Endodermal cell (in vitro differentiated cells): ENCODE measurements at regions not wholly inside any gene's neighbourhood (a gene's known extent, or its start where the extent isn't known, plus 50 kb on each side); places are given as distances from the start of the nearest gene placed in this dataset.

ENCODE experiments used
- DNase-seq: peaks from one replicate; pipeline ENCODE4 v3.0.0-alpha.2; 2017
- H3K27ac ChIP-seq: 2 replicates; pipeline ENCODE4 v1.5.1; 2013; ENCODE audit warnings: mild to moderate bottlenecking, low read depth, low read length, moderate library complexity
- H3K27me3 ChIP-seq: 2 replicates; pipeline ENCODE4 v1.6.1; 2013; ENCODE audit warnings: mild to moderate bottlenecking, low read length, moderate library complexity; ENCODE audit not compliant: insufficient read depth, control insufficient read depth, poor library complexity, severe bottlenecking
- H3K36me3 ChIP-seq: 2 replicates; pipeline ENCODE4 v1.7.0; 2013; ENCODE audit warnings: mild to moderate bottlenecking, low read length, moderate library complexity; ENCODE audit not compliant: control insufficient read depth, insufficient read depth
- H3K4me1 ChIP-seq: one replicate; pipeline ENCODE4 v1.7.0; 2013; ENCODE audit warnings: low read length; ENCODE audit not compliant: control insufficient read depth, insufficient read depth
- H3K4me3 ChIP-seq: 2 replicates; pipeline ENCODE4 v1.5.1; 2013; ENCODE audit warnings: mild to moderate bottlenecking, low read length, moderate library complexity
- H3K9ac ChIP-seq: 2 replicates; pipeline ENCODE4 v1.6.1; 2013; ENCODE audit warnings: mild to moderate bottlenecking, low read length, moderate library complexity; ENCODE audit not compliant: poor library complexity, severe bottlenecking; ENCODE audit errors: extremely low read depth
- H3K9me3 ChIP-seq: 2 replicates; pipeline ENCODE4 v1.6.1; 2013; ENCODE audit warnings: mild to moderate bottlenecking, low read length, moderate library complexity; ENCODE audit not compliant: control insufficient read depth
- H3K27ac Mint-ChIP-seq: 2 replicates; pipeline ENCODE4 v1.8.0; 2020; ENCODE audit warnings: mixed read lengths
- H3K27me3 Mint-ChIP-seq: 2 replicates; pipeline ENCODE4 v1.8.0; 2021; ENCODE audit warnings: mild to moderate bottlenecking, mixed read lengths; ENCODE audit not compliant: insufficient read depth
- H3K36me3 Mint-ChIP-seq: 2 replicates; pipeline ENCODE4 v1.8.0; 2020; ENCODE audit warnings: low read depth, mixed read lengths
- H3K4me1 Mint-ChIP-seq: 2 replicates; pipeline ENCODE4 v1.8.0; 2020; ENCODE audit warnings: mixed read lengths
- H3K4me3 Mint-ChIP-seq: 2 replicates; pipeline ENCODE4 v1.8.0; 2020; ENCODE audit warnings: mild to moderate bottlenecking, moderate library complexity, mixed read lengths
- H3K9me3 Mint-ChIP-seq: 2 replicates; pipeline ENCODE4 v1.8.0; 2020; ENCODE audit warnings: mild to moderate bottlenecking, mixed read lengths
- WGBS, 2 experiments: methylation state at CpG; one replicate each; pipeline versions ENCODE4 v1.1.5 to v1.1.7; 2013; ENCODE audit warnings: missing lambda C conversion rate in 2 of 2, mixed read lengths in 1 of 2; ENCODE audit not compliant: insufficient coverage in 1 of 2, insufficient read length in 1 of 2; 5-methylcytosine and 5-hydroxymethylcytosine counted together
- TF ChIP-seq, protein P1 (sequence below): fragments of 200-600 bp; sonication (generic); conservative IDR thresholded peaks from 2 replicates; pipeline ENCODE4 v1.5.0; 2021; ENCODE audit warnings: antibody characterized with exemption, mild to moderate bottlenecking

DNA sequence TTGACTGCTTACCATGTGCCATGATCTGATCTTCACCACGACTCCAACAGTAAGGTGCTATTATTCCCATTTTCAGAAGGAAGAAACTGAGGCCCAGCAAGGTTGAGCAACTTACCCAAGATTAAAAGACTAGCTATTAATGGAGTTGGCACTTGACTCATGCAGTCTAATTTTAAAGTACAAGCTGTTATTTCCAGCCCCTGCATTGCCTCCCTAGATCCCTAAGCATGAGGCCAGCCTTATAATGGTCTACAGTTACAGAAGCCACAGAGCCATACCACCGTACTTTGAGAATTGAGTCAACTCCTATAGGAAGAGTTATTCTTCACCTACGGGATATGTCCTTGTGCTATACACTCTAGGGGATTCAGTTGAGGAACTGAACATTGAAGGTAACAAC is 66.7 kb upstream of the RBM19 start:
- H3K9me3 ChIP-seq = no peaks in the 10 kb centered on the region
- no peak overlapping the region for H3K4me3 Mint-ChIP-seq
- no peaks in the 10 kb centered on the region for H3K36me3 ChIP-seq
- H3K9me3 Mint-ChIP-seq = peaks cover 14% of the 10 kb centered on the region
- H3K4me1 Mint-ChIP-seq = no peaks in the 10 kb centered on the region
- H3K4me3 ChIP-seq = no peak overlapping the region
- H3K27me3 Mint-ChIP-seq = peaks cover 19% of the 10 kb centered on the region
- H3K27ac Mint-ChIP-seq = no peak overlapping the region
- no peaks in the 10 kb centered on the region for H3K4me1 ChIP-seq
- TF ChIP-seq, protein P1, sequence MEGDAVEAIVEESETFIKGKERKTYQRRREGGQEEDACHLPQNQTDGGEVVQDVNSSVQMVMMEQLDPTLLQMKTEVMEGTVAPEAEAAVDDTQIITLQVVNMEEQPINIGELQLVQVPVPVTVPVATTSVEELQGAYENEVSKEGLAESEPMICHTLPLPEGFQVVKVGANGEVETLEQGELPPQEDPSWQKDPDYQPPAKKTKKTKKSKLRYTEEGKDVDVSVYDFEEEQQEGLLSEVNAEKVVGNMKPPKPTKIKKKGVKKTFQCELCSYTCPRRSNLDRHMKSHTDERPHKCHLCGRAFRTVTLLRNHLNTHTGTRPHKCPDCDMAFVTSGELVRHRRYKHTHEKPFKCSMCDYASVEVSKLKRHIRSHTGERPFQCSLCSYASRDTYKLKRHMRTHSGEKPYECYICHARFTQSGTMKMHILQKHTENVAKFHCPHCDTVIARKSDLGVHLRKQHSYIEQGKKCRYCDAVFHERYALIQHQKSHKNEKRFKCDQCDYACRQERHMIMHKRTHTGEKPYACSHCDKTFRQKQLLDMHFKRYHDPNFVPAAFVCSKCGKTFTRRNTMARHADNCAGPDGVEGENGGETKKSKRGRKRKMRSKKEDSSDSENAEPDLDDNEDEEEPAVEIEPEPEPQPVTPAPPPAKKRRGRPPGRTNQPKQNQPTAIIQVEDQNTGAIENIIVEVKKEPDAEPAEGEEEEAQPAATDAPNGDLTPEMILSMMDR = no peak
- no peaks in the 10 kb centered on the region for H3K36me3 Mint-ChIP-seq
- H3K27me3 ChIP-seq = peaks cover 9% of the 10 kb centered on the region
- H3K27ac ChIP-seq = no peak overlapping the region
- WGBS, 2 experiments = 90 to 98% methylated on average over 3 of the region's 3 CpGs
- no peak overlapping the region for H3K9ac ChIP-seq
- DNase-seq = no peak

DNA sequence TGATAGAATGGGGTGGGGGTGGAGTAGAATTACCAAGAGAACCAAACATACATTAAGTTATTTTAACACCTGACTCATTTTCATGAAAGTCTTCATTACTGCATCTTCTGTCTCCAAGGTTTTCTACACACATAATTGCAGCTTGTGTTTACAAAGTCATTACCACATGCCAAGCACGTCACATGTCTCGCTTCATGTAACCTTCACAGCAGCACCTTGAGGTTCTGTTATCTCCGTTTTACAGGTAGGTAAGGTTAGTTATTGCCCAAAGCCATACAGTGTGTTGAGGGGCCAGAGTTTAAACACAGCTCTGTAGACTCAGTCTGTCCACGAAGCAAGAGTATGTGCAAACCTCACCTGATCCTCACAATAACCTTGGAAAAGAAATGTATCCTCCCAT is 64.3 kb upstream of the RBM19 start:
- Mint-ChIP-seq H3K4me1 (no peaks in the 10 kb centered on the region), H3K9me3 (peaks cover 5% of the 10 kb centered on the region), H3K27me3 (peaks cover 17% of the 10 kb centered on the region), H3K4me3 (no peak overlapping the region), H3K36me3 (no peaks in the 10 kb centered on the region), H3K27ac (no peak overlapping the region)
- H3K27ac ChIP-seq = no peak overlapping the region
- no peak overlapping the region for H3K9ac ChIP-seq
- H3K9me3 ChIP-seq = peaks cover 8% of the 10 kb centered on the region
- no peak for DNase-seq
- H3K4me3 ChIP-seq = no peak overlapping the region
- H3K36me3 ChIP-seq = no peaks in the 10 kb centered on the region
- peaks cover 9% of the 10 kb centered on the region for H3K27me3 ChIP-seq
- H3K4me1 ChIP-seq = no peaks in the 10 kb centered on the region
- TF ChIP-seq, protein P1 = no peak
- WGBS, 2 experiments = 95 to 96% methylated on average over 3 to 4 of the region's 4 CpGs

DNA sequence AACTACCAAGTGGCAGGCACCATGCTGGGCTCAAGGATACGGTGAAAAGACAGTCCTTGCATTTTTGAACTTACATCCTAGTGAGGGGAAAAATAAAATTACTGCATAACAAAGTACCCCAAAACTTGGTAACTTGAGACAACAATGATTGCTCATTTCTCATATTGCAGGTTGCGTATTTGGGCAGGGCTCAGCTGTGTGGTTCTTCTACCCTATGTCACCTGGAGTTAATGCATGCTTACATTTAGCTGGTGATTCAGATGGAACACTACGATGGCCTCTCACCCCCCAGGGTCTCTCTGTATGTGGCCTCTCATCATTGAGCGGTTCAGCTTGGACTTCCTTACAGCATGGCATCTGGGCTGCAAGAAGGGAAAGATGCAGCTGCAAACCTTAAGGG is 60.7 kb upstream of the RBM19 start:
- peaks cover 9% of the 10 kb centered on the region for H3K27me3 ChIP-seq
- H3K27me3 Mint-ChIP-seq = peaks cover 10% of the 10 kb centered on the region
- H3K27ac ChIP-seq = no peak overlapping the region
- H3K27ac Mint-ChIP-seq = no peak overlapping the region
- WGBS, 2 experiments = 86 to 94% methylated on average over 3 to 4 of the region's 4 CpGs
- peaks cover 8% of the 10 kb centered on the region for H3K9me3 ChIP-seq
- DNase-seq = no peak
- no peak overlapping the region for H3K4me3 ChIP-seq
- peaks cover 21% of the 10 kb centered on the region for H3K4me1 Mint-ChIP-seq
- no peaks in the 10 kb centered on the region for H3K36me3 ChIP-seq
- TF ChIP-seq, protein P1 = no peak
- H3K4me3 Mint-ChIP-seq = no peak overlapping the region
- H3K9ac ChIP-seq = no peak overlapping the region
- H3K36me3 Mint-ChIP-seq = no peaks in the 10 kb centered on the region
- H3K9me3 Mint-ChIP-seq = peaks cover 5% of the 10 kb centered on the region
- no peaks in the 10 kb centered on the region for H3K4me1 ChIP-seq
